HUES48 (cell line): ENCODE measurements at regions not wholly inside any gene's neighbourhood (a gene's known extent, or its start where the extent isn't known, plus 50 kb on each side); places are given as distances from the start of the nearest gene placed in this dataset.

Source experiments
- H3K27ac ChIP-seq: one replicate; pipeline ENCODE4 v1.7.0; 2013; ENCODE audit warnings: low read depth, low read length, inconsistent platforms
- H3K27me3 ChIP-seq: 2 replicates; pipeline ENCODE4 v1.6.1; 2013; ENCODE audit warnings: mild to moderate bottlenecking, low read length; ENCODE audit not compliant: control insufficient read depth, insufficient read depth
- H3K36me3 ChIP-seq: 2 replicates; pipeline ENCODE4 v1.6.1; 2013; ENCODE audit warnings: low read length; ENCODE audit not compliant: control insufficient read depth, insufficient read depth
- H3K4me1 ChIP-seq: 2 replicates; pipeline ENCODE4 v1.6.1; 2013; ENCODE audit warnings: mild to moderate bottlenecking, low read length; ENCODE audit not compliant: control insufficient read depth, insufficient read depth
- H3K4me3 ChIP-seq: 2 replicates; pipeline ENCODE4 v1.5.1; 2013; ENCODE audit warnings: mild to moderate bottlenecking, low read depth, low read length
- H3K9ac ChIP-seq: 2 replicates; pipeline ENCODE4 v1.6.1; 2013; ENCODE audit warnings: mild to moderate bottlenecking, low read depth, low read length, moderate library complexity
- H3K9me3 ChIP-seq: 2 replicates; pipeline ENCODE4 v1.6.1; 2013; ENCODE audit warnings: low read length; ENCODE audit not compliant: control insufficient read depth, insufficient read depth

GRCh38 chr5:141746395-141746794 lies 64.4 kb upstream of the ARAP3 start:
- Histone ChIP-seq H3K4me1 (no peaks in the 10 kb centered on the region; the same call in 1 of the 2 replicates), H3K27me3 (peaks cover 10% of the 10 kb centered on the region), H3K9me3 (no peaks in the 10 kb centered on the region), H3K36me3 (no peaks in the 10 kb centered on the region), H3K9ac (no peak overlapping the region), H3K4me3 (no peak overlapping the region), H3K27ac (no peak overlapping the region)

GRCh38 chr5:141745390-141745789 lies 63.4 kb upstream of the ARAP3 start:
- Histone ChIP-seq H3K9me3 (no peaks in the 10 kb centered on the region), H3K4me1 (no peaks in the 10 kb centered on the region; the same call in 1 of the 2 replicates), H3K9ac (no peak overlapping the region), H3K27me3 (peaks cover 6% of the 10 kb centered on the region; the same call in 1 of the 2 replicates), H3K27ac (no peak overlapping the region), H3K4me3 (no peak overlapping the region), H3K36me3 (no peaks in the 10 kb centered on the region)

- no peak overlapping the region for H3K4me3 ChIP-seq
- H3K27ac ChIP-seq: no peak overlapping the region
- no peaks in the 10 kb centered on the region for H3K36me3 ChIP-seq
- H3K27me3 ChIP-seq: 0 out of 2 replicates have a peak, but pooled peaks cover 3% of the 10 kb centered on the region
- no peak overlapping the region for H3K9ac ChIP-seq
- H3K9me3 ChIP-seq: no peaks in the 10 kb centered on the region
- H3K4me1 ChIP-seq: no peaks in the 10 kb centered on the region; the same call in 1 of the 2 replicates
These were observed 61.8 kb upstream of the ARAP3 start for GRCh38 chr5:141743866-141744272.

GRCh38 chr5:141742866-141743851 lies 61.1 kb upstream of the ARAP3 start:
- Histone ChIP-seq H3K27ac (no peak overlapping the region), H3K4me1 (no peaks in the 10 kb centered on the region; the same call in 1 of the 2 replicates), H3K9me3 (no peaks in the 10 kb centered on the region), H3K27me3 (no peaks in the 10 kb centered on the region), H3K36me3 (no peaks in the 10 kb centered on the region), H3K9ac (no peak overlapping the region), H3K4me3 (no peak overlapping the region)

GRCh38 chr5:141742144-141742543 lies 60.1 kb upstream of the ARAP3 start:
- no peaks in the 10 kb centered on the region for H3K27me3 ChIP-seq
- H3K4me1 ChIP-seq: peaks cover 6% of the 10 kb centered on the region; the same call in 1 of the 2 replicates
- H3K36me3 ChIP-seq: no peaks in the 10 kb centered on the region
- H3K9ac ChIP-seq: no peak overlapping the region
- no peak overlapping the region for H3K27ac ChIP-seq
- H3K9me3 ChIP-seq: no peaks in the 10 kb centered on the region
- H3K4me3 ChIP-seq: no peak overlapping the region

GRCh38 chr5:141740885-141741284 lies 58.9 kb upstream of the ARAP3 start:
- no peak overlapping the region for H3K9ac ChIP-seq
- H3K4me1 ChIP-seq: peaks cover 6% of the 10 kb centered on the region; the same call in 1 of the 2 replicates
- no peak overlapping the region for H3K27ac ChIP-seq
- no peaks in the 10 kb centered on the region for H3K36me3 ChIP-seq
- H3K4me3 ChIP-seq: no peak overlapping the region
- H3K9me3 ChIP-seq: no peaks in the 10 kb centered on the region
- no peaks in the 10 kb centered on the region for H3K27me3 ChIP-seq

- H3K27ac ChIP-seq: no peak overlapping the region
- no peak overlapping the region for H3K4me3 ChIP-seq
- H3K9me3 ChIP-seq: no peaks in the 10 kb centered on the region
- no peak overlapping the region for H3K9ac ChIP-seq
- peaks cover 6% of the 10 kb centered on the region; the same call in 1 of the 2 replicates for H3K4me1 ChIP-seq
- no peaks in the 10 kb centered on the region for H3K36me3 ChIP-seq
- no peaks in the 10 kb centered on the region for H3K27me3 ChIP-seq
These were observed 55.5 kb upstream of the ARAP3 start for GRCh38 chr5:141737535-141737934.

- H3K9ac ChIP-seq: no peak overlapping the region
- H3K9me3 ChIP-seq: no peaks in the 10 kb centered on the region
- H3K4me1 ChIP-seq: peaks cover 6% of the 10 kb centered on the region; the same call in 1 of the 2 replicates
- no peaks in the 10 kb centered on the region for H3K36me3 ChIP-seq
- no peak overlapping the region for H3K4me3 ChIP-seq
- no peaks in the 10 kb centered on the region for H3K27me3 ChIP-seq
- H3K27ac ChIP-seq: no peak overlapping the region
These were observed 53.8 kb upstream of the ARAP3 start for GRCh38 chr5:141735823-141736222.

GRCh38 chr5:141734501-141735229 lies 52.6 kb upstream of the ARAP3 start:
- Histone ChIP-seq H3K36me3 (no peaks in the 10 kb centered on the region), H3K4me1 (peaks cover 8% of the 10 kb centered on the region; the same call in 1 of the 2 replicates), H3K27me3 (no peaks in the 10 kb centered on the region), H3K9ac (no peak overlapping the region), H3K4me3 (no peak overlapping the region), H3K27ac (no peak overlapping the region), H3K9me3 (no peaks in the 10 kb centered on the region)

- no peak overlapping the region for H3K27ac ChIP-seq
These were observed 51.2 kb upstream of the ARAP3 start for GRCh38 chr5:141733198-141733597.

GRCh38 chr5:141732417-141732816 lies 50.4 kb upstream of the ARAP3 start:
- Histone ChIP-seq H3K4me3 (no peak overlapping the region), H3K36me3 (no peaks in the 10 kb centered on the region), H3K9me3 (no peaks in the 10 kb centered on the region), H3K4me1 (peaks cover 13% of the 10 kb centered on the region), H3K27me3 (no peaks in the 10 kb centered on the region), H3K27ac (no peak overlapping the region), H3K9ac (no peak overlapping the region)

More at GRCh38 chr5:141733198-141733597, 51.2 kb upstream of the ARAP3 start:
- no peak overlapping the region for H3K9ac ChIP-seq
- H3K27me3 ChIP-seq: no peaks in the 10 kb centered on the region
- H3K9me3 ChIP-seq: no peaks in the 10 kb centered on the region
- H3K4me1 ChIP-seq: peaks cover 17% of the 10 kb centered on the region
- no peak overlapping the region for H3K4me3 ChIP-seq
- H3K36me3 ChIP-seq: no peaks in the 10 kb centered on the region
